ENCODE measurements at regions not wholly inside any gene's neighbourhood (a gene's known extent, or its start where the extent isn't known, plus 50 kb on each side); places are given as distances from the start of the nearest gene placed in this dataset.
A peak's percentile ranks its signal among the peaks of the same experiment; 100 is the strongest.

- peak; percentile 83 for FAIRE-seq
- TF ChIP-seq POLR2A (IDR thresholded peaks at IDR 0.05; ENCODE audit: low read depth, low read length) = no peak
- DNase-seq (ENCODE audit: insufficient read length, low spot score) = no peak
Measured at GRCh38 chr9:81193362-81194339, 495.7 kb downstream of the TLE1 start.

GRCh38 chr9:81191222-81191621 is 498.1 kb downstream of the TLE1 start:
- peak; percentile 33 for FAIRE-seq
- TF ChIP-seq POLR2A (IDR thresholded peaks at IDR 0.05; ENCODE audit: low read depth, low read length) = no peak
- DNase-seq (ENCODE audit: insufficient read length, low spot score) = no peak

- no peak for DNase-seq (ENCODE audit: insufficient read length, low spot score)
- no peak for TF ChIP-seq POLR2A (IDR thresholded peaks at IDR 0.05; ENCODE audit: low read depth, low read length)
- no peak for FAIRE-seq
Measured at GRCh38 chr9:81190659-81191058, 498.7 kb downstream of the TLE1 start.

GRCh38 chr9:81183761-81184160 is 505.6 kb downstream of the TLE1 start:
- no peak for DNase-seq (ENCODE audit: insufficient read length, low spot score)
- peak; percentile 60 for FAIRE-seq
- TF ChIP-seq POLR2A (IDR thresholded peaks at IDR 0.05; ENCODE audit: low read depth, low read length) = no peak

- no peak for TF ChIP-seq POLR2A (IDR thresholded peaks at IDR 0.05; ENCODE audit: low read depth, low read length)
- FAIRE-seq = peak; percentile 98
- DNase-seq (ENCODE audit: insufficient read length, low spot score) = no peak
Measured at GRCh38 chr9:81182431-81182830, 506.9 kb downstream of the TLE1 start.

- no peak for TF ChIP-seq POLR2A (IDR thresholded peaks at IDR 0.05; ENCODE audit: low read depth, low read length)
- DNase-seq (ENCODE audit: insufficient read length, low spot score) (no peak), FAIRE-seq (peak; percentile 74)
Measured at GRCh38 chr9:81174023-81174422, 515.3 kb downstream of the TLE1 start.

- no peak for TF ChIP-seq POLR2A (IDR thresholded peaks at IDR 0.05; ENCODE audit: low read depth, low read length)
- DNase-seq (ENCODE audit: insufficient read length, low spot score) (no peak), FAIRE-seq (no peak)
Measured at GRCh38 chr9:81171689-81172088, 517.7 kb downstream of the TLE1 start.

GRCh38 chr9:81162361-81162760 is 527.0 kb downstream of the TLE1 start:
- DNase-seq (ENCODE audit: insufficient read length, low spot score) = no peak
- no peak for FAIRE-seq
- no peak for TF ChIP-seq POLR2A (IDR thresholded peaks at IDR 0.05; ENCODE audit: low read depth, low read length)

- no peak for TF ChIP-seq POLR2A (IDR thresholded peaks at IDR 0.05; ENCODE audit: low read depth, low read length)
- FAIRE-seq (no peak), DNase-seq (ENCODE audit: insufficient read length, low spot score) (no peak)
Measured at GRCh38 chr9:81156381-81156780, 533.0 kb downstream of the TLE1 start.

- TF ChIP-seq POLR2A (IDR thresholded peaks at IDR 0.05; ENCODE audit: low read depth, low read length) = no peak
- FAIRE-seq (peak; percentile 70), DNase-seq (ENCODE audit: insufficient read length, low spot score) (no peak)
Measured at GRCh38 chr9:81150016-81150625, 539.2 kb downstream of the TLE1 start.

- TF ChIP-seq POLR2A (IDR thresholded peaks at IDR 0.05; ENCODE audit: low read depth, low read length) = no peak
- DNase-seq (ENCODE audit: insufficient read length, low spot score) (peak; percentile 67), FAIRE-seq (peak; percentile 94)
Measured at GRCh38 chr9:81146684-81147337, 542.5 kb downstream of the TLE1 start.

- FAIRE-seq = no peak
- no peak for DNase-seq (ENCODE audit: insufficient read length, low spot score)
- no peak for TF ChIP-seq POLR2A (IDR thresholded peaks at IDR 0.05; ENCODE audit: low read depth, low read length)
Measured at GRCh38 chr9:81146241-81146640, 543.1 kb downstream of the TLE1 start.

GRCh38 chr9:81145331-81145963 is 543.9 kb downstream of the TLE1 start:
- FAIRE-seq (no peak), DNase-seq (ENCODE audit: insufficient read length, low spot score) (no peak)
- TF ChIP-seq POLR2A (IDR thresholded peaks at IDR 0.05; ENCODE audit: low read depth, low read length) = no peak

- FAIRE-seq = no peak
- DNase-seq (ENCODE audit: insufficient read length, low spot score) = no peak
- no peak for TF ChIP-seq POLR2A (IDR thresholded peaks at IDR 0.05; ENCODE audit: low read depth, low read length)
Measured at GRCh38 chr9:81141961-81142360, 547.4 kb downstream of the TLE1 start.

All from H54 (cell line).